HG03520 (cell line): ENCODE measurements at regions not wholly inside any gene's neighbourhood (a gene's known extent, or its start where the extent isn't known, plus 50 kb on each side); places are given as distances from the start of the nearest gene placed in this dataset.
"Not testable (repeated sequence)": the region's sequence is repeated elsewhere in the genome, so short reads cannot be mapped to it uniquely, and the experiment has no call there.

ENCODE experiments used
- ATAC-seq: cut with Tn5 transposase; IDR thresholded peaks from one replicate; pipeline ENCODE4 v1.9.1; 2021; ENCODE audit warnings: mild to moderate bottlenecking, moderate library complexity; ENCODE audit not compliant: unreplicated experiment

DNA sequence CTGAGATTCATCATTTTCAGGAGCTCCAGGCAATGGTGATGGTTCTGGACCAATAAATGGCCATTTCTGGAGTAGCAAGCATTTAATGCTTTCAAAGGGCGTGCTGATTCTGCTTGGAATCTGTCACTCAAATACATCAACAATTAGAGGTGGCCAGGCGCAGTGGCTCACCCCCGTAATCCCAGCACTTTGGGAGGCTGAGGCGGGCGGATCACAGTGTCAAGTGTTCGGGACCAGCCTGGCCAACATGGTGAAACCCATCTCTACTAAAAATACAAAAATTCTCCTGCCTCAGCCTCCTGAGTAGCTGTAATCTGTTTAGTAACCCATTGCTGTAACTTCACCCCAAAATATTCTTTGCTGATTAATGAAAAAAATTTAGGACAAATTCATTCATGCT, 1574.2 kb downstream of the EFNB2 start:
- ATAC-seq: no peak

DNA sequence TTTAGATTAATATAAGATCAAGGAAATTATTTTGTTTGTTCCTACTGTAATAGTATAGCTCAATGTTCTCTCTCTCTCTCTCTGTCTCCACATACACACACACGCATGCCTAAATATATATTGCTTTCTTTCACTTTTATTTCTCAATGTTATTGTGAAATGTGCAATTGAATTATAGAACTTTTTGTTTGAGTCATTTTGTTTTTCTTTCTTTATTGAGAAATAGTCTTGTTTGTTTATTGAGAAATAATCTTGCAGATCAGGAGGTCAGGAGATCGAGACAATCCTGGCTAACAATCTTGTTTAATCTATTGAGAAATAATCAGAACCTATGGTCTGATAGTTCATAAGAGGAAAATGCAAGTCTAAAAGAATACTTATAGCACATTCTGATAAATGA, 1581.3 kb downstream of the EFNB2 start:
- no peak for ATAC-seq

DNA sequence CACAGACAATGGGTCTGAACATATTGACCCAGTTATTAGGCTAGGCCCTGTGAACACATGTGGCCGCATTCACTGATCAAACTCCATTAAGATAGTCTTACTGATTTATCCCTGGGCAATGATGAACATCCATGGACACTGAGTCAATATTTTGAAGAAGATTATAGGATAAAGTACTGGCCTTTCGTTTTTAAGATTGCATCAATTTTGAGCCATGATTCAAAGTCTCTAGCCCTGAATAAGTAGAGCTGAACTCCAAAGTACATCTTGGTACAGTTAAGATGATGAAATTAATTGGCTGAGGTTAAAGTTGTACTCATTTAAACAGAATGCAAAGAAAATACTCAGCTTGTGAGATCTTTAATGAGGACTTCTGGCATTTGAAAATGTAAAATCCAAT, 1581.9 kb downstream of the EFNB2 start:
- ATAC-seq: no peak

DNA sequence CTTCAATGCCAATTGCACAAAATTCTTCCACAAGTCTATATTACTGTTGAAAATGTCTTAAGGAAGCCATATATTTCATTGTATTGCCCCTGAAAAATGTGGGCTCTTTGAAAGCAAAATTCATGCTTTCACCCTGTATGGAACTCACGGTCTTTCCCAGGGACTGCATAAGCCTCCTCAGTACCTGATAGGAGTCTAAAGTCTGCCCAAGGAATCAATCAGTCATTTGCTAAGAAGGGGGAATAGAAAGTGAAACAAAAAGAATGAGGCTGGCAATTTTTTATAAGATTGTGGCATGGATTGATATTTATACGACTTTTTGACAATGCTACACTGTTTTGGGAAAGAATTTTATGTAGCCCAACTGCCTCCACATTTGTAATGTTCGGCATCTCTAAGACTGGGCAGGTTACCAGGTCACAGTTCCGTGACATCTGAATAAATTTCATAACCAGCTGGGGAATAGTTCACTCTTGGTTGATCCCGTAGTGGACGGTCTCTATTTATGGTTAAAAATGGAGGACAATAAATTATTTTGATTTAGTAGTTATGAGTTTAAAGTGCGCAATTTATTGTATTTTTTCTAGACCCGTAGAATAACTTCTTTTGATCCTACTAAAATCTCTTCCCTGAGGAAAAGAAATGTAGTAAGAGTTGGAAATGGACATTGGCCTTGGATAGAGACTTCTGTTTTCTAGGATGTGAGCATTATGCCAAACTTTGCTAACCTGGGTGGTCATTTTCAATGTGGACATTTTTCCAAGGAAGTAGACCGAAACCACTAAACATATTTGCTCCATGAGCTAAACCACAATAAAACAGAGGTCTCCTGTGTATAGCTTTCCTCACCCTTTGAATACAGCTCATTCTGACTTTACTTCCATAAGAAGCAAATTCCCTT, 1585.4 kb downstream of the EFNB2 start:
- ATAC-seq: no peak

DNA sequence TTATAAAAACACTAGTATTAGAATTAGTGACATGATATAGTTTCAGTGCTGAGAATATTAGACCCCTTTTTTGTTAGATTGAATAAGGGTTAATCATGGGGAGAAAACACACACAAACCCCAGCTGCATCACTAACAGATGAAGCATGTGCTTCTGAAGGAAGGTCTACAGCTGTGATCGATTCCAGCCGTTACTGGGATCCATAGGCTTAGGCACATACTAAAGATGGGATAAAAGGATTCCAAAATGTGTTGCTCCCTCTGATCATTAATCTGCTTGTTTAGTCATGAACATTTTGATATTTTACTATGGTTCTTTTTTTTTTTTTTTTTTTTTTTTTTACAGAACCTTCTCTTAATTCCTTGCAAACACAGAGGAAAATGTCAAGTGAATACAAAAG, 1591.3 kb downstream of the EFNB2 start:
- no peak for ATAC-seq

DNA sequence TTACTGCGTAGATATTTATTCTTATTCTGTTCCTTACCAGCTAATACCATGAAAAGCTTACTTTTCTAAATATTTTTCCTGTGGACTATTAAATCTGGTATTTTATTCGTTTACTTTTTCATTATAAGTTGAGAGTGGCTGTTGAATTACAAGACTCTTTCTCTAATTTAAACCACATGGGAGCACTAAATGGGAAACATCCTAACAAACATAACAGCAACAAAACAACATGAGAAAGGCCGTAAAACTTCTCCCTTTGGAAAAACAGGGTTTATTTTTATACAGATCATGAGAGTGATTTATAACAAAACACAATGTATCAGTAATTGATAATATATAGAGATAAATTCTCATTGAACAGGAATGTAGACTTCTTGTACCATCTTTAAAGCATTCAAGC, 1592.1 kb downstream of the EFNB2 start:
- no peak for ATAC-seq

DNA sequence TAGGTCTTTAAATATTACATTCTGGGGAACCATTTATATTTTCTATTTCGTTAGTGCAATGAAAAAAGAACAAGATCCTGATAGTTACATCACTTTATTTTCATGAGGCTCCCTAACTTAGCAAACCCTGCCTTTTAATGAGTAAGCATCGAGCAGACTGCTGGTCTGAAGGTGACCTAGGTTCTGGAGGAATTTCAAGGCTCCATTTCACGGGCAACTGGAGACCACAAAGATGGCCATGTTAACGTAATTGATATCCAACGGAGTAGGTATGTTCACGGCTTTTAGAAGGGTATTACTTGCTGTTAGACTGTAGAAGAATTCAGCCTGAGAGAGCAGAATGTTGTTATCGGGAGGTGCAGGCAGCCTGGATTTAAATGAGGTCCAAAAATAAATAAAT, 1597.6 kb downstream of the EFNB2 start:
- ATAC-seq: no peak

DNA sequence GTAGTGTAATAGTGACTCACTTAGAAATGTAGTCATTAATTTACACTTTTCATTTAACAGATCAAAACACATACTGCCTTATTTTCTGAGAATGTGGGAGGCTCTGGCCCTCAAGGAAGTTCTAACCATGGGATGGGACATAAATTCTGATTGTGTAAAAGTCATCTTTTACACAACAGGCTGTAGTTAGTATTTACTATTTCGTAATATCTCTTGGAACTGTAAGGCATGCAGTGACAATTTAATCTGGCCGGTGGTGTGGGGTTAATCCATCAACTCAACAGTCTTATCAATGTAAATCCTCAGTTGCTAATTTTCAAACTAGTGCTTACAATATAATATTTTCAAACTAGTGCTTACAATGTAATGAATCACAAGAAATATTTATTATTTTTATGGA, 1599.2 kb downstream of the EFNB2 start:
- ATAC-seq: no peak

DNA sequence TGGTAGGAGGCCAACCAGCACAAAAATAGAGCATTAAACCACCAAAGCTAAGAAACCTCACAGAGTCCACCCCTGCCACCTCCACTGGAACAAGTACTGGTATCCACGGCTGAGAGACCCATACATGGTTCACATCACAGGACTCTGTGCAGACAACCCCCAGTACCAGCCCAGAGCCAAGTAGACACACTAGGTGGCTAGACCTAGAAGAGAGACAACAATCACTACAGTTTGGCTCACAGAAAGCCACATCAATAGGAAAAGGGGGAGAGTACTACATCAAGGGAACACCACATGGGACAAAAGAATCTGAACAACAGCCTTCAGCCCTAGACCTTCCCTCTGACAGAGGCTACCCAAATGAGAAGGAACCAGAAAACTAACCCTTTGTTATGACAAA, 1614.9 kb downstream of the EFNB2 start:
- not testable (repeated sequence) for ATAC-seq

DNA sequence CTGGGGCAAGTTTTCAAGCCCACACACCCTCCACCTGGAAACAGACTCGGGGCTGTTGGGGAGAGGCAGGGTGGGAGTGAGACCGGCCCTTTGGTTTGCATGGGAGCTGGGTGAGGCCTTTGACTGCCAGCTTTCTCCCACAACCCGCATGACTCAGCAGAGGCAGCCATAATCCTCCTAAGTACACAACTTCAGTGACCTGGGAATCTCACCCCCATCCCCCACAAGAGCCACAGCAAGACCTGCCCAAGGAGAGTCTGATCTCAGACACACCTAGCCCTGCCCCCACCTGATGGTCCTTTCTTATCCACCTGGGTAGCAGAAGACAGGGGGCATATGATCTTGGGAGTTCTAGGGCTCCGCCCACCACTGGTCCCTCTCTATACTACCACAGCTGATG, 1615.4 kb downstream of the EFNB2 start:
- ATAC-seq: no peak

DNA sequence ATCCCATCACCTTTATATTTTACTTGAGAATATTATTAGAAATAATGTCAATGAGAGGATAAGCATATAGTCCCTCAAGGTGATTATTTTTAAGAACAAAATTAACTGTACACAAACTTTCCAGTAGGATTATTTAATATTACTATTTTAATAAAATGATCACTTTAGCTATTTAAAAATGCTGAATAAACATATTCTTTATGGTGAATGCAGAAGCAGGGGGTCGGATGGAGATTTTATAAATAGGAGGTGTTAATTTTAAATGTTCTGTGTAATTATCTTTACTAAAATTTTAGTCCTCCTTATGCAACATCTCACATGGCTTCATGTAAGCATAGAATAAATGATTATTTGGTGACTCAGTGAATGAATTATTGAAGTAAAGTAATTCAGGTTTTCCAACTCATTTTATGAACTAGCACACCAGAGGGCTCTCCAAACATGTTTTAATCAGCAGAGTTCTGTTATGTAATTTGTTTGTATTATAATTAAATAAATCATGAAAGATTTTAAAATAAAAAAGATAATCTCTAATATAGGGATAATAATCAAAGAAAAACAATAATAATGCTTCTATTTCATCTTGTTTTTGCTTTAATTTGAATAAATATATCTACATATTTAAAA, 1635.2 kb downstream of the EFNB2 start:
- no peak for ATAC-seq

DNA sequence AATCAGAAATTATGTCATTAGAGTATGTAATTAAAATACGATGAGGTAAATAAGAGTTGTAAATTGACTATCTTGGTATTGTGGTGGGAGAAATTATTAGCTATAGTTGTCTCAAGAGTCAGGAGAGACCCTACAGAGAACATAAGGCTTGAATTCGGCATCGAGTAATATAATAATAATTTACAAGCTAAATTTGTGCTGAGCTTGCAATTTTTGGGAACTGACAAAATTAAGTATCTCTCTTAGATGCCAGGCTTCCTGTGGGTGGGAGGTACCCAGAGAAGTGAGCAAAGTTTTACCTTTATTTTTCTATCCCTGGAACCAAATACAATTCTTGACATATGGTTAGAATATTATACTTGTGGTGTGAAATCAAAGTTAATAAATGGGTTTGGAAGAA, 1637.0 kb downstream of the EFNB2 start:
- ATAC-seq: no peak

DNA sequence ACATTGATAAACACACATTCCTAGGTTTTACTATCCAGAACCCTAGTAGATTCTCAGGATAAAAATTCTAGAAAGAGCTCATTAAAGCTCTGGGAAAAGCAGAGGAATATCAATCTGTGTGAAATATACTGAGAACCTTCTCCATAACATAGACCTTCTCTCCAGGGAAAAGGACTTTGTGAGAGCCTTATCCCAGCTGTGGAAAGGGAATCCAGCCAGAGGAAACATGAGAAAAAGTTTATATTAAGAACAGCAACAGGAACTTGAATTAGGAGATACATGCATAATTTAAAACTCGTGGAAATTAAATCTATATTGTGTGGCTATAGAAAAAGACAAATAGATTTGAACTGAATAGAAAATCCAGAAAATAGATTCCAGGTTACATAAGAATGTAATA, 1639.9 kb downstream of the EFNB2 start:
- no peak for ATAC-seq

DNA sequence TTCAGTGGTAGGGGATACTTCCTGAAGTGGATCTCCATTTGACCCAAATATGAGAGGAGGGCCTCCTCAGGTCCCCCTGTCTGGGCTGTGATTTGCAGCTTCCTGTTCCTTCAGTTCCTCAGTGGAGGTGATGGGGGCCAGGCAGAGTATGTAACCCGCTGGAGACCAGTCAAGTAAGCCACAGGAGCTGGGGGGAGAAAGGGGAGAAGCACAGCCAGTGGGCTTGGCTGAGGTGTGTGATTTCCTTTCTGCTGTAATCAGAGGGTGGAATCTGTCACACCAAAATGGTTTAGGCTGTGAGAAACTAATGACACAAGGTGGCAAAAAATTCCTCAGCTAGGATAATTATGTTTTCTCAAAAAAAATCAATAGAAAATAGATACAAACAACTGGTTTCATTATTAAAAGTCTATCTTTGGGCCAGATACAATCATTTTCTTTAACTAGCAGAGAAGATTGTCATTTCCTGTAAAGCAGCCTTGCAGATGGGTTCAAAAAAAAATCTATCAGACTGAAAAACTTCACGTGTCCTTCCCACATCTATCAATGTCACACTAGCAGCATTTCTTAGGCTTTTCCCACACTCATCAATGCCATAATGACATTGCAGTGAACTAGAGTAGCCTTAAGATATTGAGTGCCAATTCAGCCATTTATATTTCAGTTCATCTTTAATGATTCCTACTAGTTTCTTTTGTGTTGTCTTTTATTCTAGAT, 1660.3 kb downstream of the EFNB2 start:
- ATAC-seq: no peak

DNA sequence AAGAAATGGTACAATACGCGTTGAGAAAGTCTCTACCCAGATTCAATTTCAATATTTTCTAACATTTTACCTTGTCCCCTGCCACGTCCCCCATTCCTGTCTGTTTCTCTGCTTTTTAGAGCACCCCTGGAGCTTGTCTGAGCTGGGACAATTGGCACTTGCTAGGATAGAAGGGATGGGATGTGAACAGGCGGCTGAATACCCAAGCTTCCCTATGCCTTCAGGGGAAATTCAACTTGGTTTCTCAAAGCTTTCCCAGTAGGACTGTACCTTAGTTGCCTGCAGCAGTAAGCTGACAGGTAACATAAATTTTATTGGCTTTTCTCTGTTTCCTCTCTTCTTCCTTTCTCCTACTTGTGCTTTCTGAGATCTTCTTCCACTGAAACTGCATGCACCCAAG, 1663.3 kb downstream of the EFNB2 start:
- no peak for ATAC-seq

DNA sequence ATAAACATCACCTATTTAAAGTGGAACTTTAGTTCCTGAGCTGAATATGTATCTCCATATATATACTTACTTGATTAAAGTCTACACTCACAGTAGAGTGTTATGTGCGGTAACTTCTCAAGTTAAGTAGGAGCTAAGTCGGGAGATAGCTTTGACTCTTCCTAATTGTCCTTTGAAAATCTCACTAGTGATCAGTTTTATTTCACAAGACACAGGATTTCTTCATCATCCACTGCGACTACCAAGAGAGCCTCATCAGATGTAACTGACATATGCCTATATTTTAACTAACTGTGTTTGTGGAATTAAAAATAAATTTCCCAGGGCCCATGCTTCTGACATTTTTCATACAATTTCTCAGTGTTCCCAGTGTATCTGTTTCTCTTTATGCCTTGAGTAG, 1664.0 kb downstream of the EFNB2 start:
- ATAC-seq: no peak

DNA sequence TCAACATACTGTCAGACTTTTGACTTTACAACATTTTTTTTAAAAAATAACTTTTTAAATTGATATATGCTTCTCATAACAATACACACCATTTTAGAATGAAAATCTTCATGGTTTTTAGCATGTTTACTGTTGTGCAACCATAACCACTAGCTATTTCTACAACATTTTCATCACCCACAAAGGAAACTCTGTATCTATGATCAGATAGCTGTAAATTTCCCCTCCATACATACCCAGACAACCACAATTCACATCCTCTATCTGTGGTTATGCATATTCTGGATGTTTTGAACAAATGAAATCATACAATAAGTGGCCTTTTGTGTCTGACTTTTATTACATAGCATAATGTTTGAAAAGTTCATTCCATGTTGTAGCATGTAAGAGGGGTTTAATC, 1666.0 kb downstream of the EFNB2 start:
- ATAC-seq: no peak

DNA sequence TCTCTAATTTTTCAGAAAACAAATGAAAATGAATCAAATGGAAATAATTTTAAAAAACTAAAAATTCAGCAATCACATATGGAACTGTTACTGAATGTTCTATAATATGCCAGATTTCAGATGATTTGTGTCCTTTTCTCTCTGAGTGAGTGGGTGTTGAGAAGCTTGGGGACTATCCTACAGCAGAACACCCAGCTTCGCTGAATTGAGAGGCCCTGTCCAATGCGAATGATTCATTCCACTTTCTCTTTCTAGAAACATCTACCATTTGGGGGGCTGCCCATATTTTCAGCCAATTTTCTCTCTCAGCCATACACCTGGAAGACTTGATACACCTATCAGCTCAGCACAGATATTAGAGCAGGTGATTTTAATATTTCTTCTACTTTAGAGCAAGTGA, 1666.7 kb downstream of the EFNB2 start:
- ATAC-seq: no peak

DNA sequence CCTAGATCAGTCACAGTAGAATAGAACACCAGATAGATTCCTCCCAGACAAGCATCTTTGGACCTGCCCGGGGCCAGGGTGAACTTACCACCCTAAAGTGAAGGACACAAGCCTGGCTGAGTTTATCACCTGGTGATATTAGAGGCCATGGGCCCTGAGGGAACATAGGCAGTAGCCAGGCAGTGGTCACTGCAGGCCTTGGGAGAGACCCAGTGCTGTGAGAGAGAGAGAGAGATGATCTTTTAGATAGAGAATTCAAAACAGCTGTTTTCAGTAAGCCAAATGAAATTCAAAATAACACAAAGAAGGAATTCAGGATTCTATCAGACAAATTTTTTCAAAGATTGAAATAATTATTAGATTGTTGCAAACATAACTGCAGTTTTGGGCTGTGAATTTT, 1679.9 kb downstream of the EFNB2 start:
- no peak for ATAC-seq

DNA sequence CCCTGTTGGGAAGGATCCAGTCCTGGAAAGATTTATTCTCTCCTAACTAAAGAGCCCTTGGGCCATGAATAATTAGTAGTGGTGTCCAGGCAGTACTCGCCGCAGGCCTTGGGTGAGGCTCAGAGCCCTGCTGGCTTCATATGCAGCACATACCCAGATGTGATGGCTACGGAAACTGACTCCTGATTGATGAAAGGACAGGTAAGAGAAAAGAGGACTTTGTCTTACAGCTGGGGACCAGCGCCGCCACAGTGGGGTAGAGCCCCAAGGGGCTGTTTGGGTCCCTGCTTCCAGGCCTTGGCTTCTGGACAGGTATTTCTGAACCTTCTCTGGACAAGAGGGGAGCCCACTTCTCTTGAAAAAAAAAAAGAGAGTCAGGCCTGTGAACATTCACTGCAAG, 1680.8 kb downstream of the EFNB2 start:
- ATAC-seq: no peak

DNA sequence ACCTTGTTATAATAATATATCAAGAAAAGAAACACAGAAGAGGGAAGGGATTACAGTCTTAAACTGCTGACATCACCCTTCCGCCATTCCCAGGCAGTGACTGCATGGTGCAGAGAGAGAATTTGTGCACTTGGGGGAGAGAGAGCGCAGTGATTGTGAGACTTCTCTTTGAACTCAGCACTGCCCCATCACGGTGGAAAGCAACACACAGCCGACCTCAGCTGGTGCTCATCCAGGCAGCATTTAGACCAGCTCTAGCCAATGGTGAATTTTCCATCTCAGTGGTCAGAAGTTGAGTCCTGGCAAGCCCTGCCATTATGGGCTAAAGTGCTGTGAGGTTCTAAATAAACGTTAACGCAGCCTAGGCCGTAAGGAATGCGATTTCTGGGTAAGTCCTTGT, 1681.5 kb downstream of the EFNB2 start:
- no peak for ATAC-seq

DNA sequence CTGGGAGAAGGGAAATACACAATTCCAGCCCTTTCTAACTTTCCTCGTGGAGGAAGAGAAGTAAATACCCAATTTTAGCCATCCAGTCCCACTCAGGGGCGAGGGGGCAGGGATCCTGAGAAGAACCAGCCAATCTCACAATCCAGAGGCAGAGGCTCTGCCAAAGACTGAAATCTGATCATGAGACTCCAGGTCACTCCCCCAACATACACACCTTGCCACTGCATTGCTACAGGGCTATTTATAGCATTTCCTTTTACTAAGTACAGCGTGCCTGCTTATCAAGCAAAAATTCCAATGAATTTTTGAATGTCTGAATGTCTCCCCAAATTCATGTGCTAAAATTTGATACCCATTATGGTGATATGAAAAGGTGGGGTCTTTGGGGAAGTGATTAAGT, 1687.5 kb downstream of the EFNB2 start:
- no peak for ATAC-seq
